HCT116 (cell line): ENCODE measurements at regions not wholly inside any gene's neighbourhood (a gene's known extent, or its start where the extent isn't known, plus 50 kb on each side); places are given as distances from the start of the nearest gene placed in this dataset.
"Not testable (repeated sequence)": the region's sequence is repeated elsewhere in the genome, so short reads cannot be mapped to it uniquely, and the experiment has no call there.

ENCODE experiments used
- ATAC-seq: fragments of 200-7000 bp; cut with Tn5 transposase; 2 replicates; pipeline ENCODE4 v1.9.1; 2020; ENCODE audit warnings: mild to moderate bottlenecking, moderate library complexity
- BruUV-seq: library from RNA; stranded (reverse); fragments of 400-500 nt; replicated peaks from 2 replicates; lab custom pipeline; 2021; lab: Mats Ljungman, UMichigan
- CTCF ChIA-PET: fragments of 300-600 bp; sonication (Branson Sonifier 250); formaldehyde crosslinking; loops from one replicate; lab custom pipeline; 2021; ENCODE audit warnings: antibody characterized with exemption; lab: Charles Lee
- POLR2A ChIA-PET: fragments of 300-600, 350-600 bp; sonication (Branson Sonifier 250); formaldehyde crosslinking; loops from one replicate; lab custom pipeline; 2021; ENCODE audit warnings: antibody characterized with exemption; lab: Charles Lee
- RAD21 ChIA-PET, 2 experiments: fragments of 300-600 bp; sonication (Branson Sonifier 250); formaldehyde crosslinking; loops; one replicate each; lab custom pipeline; 2023; ENCODE audit warnings: low total read pairs in 2 of 2; ENCODE audit not compliant: uncharacterized antibody in 2 of 2, unreplicated experiment in 2 of 2, low non-redundant PET in 1 of 2; lab: Charles Lee
- DNase-seq: peaks from one replicate; pipeline ENCODE4 v3.0.0-alpha.2; 2010; ENCODE audit warnings: low read depth, low spot score
- H2AFZ ChIP-seq: fragments of 200-600 bp; shearing (Covaris generic), sonication (generic); 2 replicates; pipeline ENCODE4 v1.6.1; 2017; ENCODE audit warnings: low read depth, mixed run types, mixed read lengths, antibody characterized with exemption, low read length; ENCODE audit not compliant: poor library complexity, severe bottlenecking
- H3K27ac ChIP-seq: 2 replicates; pipeline ENCODE4 v1.5.1; 2012; ENCODE audit warnings: low read depth, low read length
- H3K27me3 ChIP-seq: fragments of 200-600 bp; sonication (generic); 2 replicates; pipeline ENCODE4 v1.6.1; 2016; ENCODE audit warnings: mixed run types, low read length, mixed read lengths; ENCODE audit not compliant: insufficient read depth
- H3K36me3 ChIP-seq, 2 experiments: fragments of 200-500 bp in 1 of 2; fragments of 200-600 bp in 1 of 2; sonication (Bioruptor generic) in 1 of 2; sonication (generic) in 1 of 2; 2 replicates each; pipeline versions ENCODE4 v1.5.1 to v1.6.1; 2014 to 2016; ENCODE audit warnings: low read length in 2 of 2, inconsistent platforms in 1 of 2, mixed read lengths in 1 of 2, mixed run types in 1 of 2; ENCODE audit not compliant: insufficient read depth in 2 of 2, control insufficient read depth in 1 of 2
- H3K4me1 ChIP-seq, 2 experiments: fragments of 200-600 bp in 1 of 2; sonication (generic) in 1 of 2; 2 replicates each; pipeline versions ENCODE4 v1.5.1 to v1.6.1; 2012 to 2017; ENCODE audit warnings: low read length in 2 of 2, inconsistent platforms in 1 of 2, mild to moderate bottlenecking in 1 of 2, mixed read lengths in 1 of 2, mixed run types in 1 of 2, moderate library complexity in 1 of 2; ENCODE audit not compliant: insufficient read depth in 2 of 2, control insufficient read depth in 1 of 2
- H3K4me2 ChIP-seq: fragments of 200-600 bp; sonication (generic); 2 replicates; pipeline ENCODE4 v1.6.1; 2017; ENCODE audit warnings: mixed run types, low read length, mixed read lengths
- H3K4me3 ChIP-seq, 2 experiments: fragments of 200-600 bp in 1 of 2; sonication (generic) in 1 of 2; replicated peaks in 1 of 2; 2 replicates each; pipeline ENCODE4 v1.5.1; 2011 to 2016; ENCODE audit warnings: low read length in 2 of 2, control low read depth in 1 of 2, low read depth in 1 of 2, mild to moderate bottlenecking in 1 of 2, mixed read lengths in 1 of 2, mixed run types in 1 of 2
- H3K79me2 ChIP-seq: fragments of 200-600 bp; sonication (generic); 2 replicates; pipeline ENCODE4 v1.6.1; 2017; ENCODE audit warnings: mild to moderate bottlenecking, mixed run types, low read length, moderate library complexity, mixed read lengths; ENCODE audit not compliant: insufficient read depth
- H3K9ac ChIP-seq: fragments of 200-600 bp; sonication (generic); 2 replicates; pipeline ENCODE4 v1.6.1; 2016; ENCODE audit warnings: low read length, mixed read lengths
- H3K9me2 ChIP-seq: fragments of 200-600 bp; sonication (generic), shearing (Covaris generic); 2 replicates; pipeline ENCODE4 v1.6.1; 2017; ENCODE audit warnings: mixed run types, mild to moderate bottlenecking, moderate library complexity; ENCODE audit not compliant: insufficient read depth
- H3K9me3 ChIP-seq, 2 experiments: fragments of 200-500 bp in 1 of 2; fragments of 200-600 bp in 1 of 2; sonication (Bioruptor generic) in 1 of 2; sonication (generic) in 1 of 2; 2 replicates each; pipeline ENCODE4 v1.6.1; 2014 to 2017; ENCODE audit warnings: low read length in 2 of 2, mixed read lengths in 2 of 2, inconsistent platforms in 1 of 2, low read depth in 1 of 2, mild to moderate bottlenecking in 1 of 2, mixed run types in 1 of 2, moderate library complexity in 1 of 2; ENCODE audit not compliant: control insufficient read depth in 1 of 2, insufficient read depth in 1 of 2
- H4K20me1 ChIP-seq: fragments of 200-600 bp; sonication (generic), shearing (Covaris generic); 2 replicates; pipeline ENCODE4 v1.6.1; 2017; ENCODE audit warnings: mixed run types, mild to moderate bottlenecking, moderate library complexity; ENCODE audit not compliant: insufficient read depth
- CEBPB ChIP-seq: IDR thresholded peaks from 2 replicates; pipeline ENCODE4 v1.6.1; 2012; ENCODE audit warnings: low read depth
- EGR1 ChIP-seq: IDR thresholded peaks from 2 replicates; pipeline ENCODE4 v1.6.1; 2012; ENCODE audit warnings: low read depth
- ELF1 ChIP-seq: IDR thresholded peaks from 2 replicates; pipeline ENCODE4 v1.6.1; 2012; ENCODE audit warnings: low read depth, borderline replicate concordance
- EZH2 ChIP-seq: fragments of 200-600 bp; sonication (generic); IDR thresholded peaks from 2 replicates; pipeline ENCODE4 v1.6.1; 2017; ENCODE audit warnings: antibody characterized with exemption, mixed run types
- EZH2phosphoT487 ChIP-seq: fragments of 200-600 bp; IDR thresholded peaks from 2 replicates; pipeline ENCODE4 v1.6.1; 2018; ENCODE audit warnings: antibody characterized with exemption, borderline replicate concordance
- FOSL1 ChIP-seq: IDR thresholded peaks from 2 replicates; pipeline ENCODE4 v1.6.1; 2012; ENCODE audit warnings: low read depth
- JUND ChIP-seq: IDR thresholded peaks from 2 replicates; pipeline ENCODE4 v1.6.1; 2012
- POLR2A ChIP-seq: IDR thresholded peaks from 2 replicates; pipeline ENCODE4 v1.7.0; 2011; ENCODE audit warnings: borderline replicate concordance; ENCODE audit not compliant: insufficient read depth, insufficient read length; ENCODE audit errors: extremely low read depth
- POLR2AphosphoS5 ChIP-seq: IDR thresholded peaks from 2 replicates; pipeline ENCODE4 v1.6.1; 2011; ENCODE audit warnings: mild to moderate bottlenecking, low read depth, low read length, moderate library complexity
- RAD21 ChIP-seq: IDR thresholded peaks from 2 replicates; pipeline ENCODE4 v1.6.1; 2012; ENCODE audit warnings: low read depth, mild to moderate bottlenecking
- REST ChIP-seq: IDR thresholded peaks from 2 replicates; pipeline ENCODE4 v1.6.1; 2012; ENCODE audit warnings: low read depth
- SIN3A ChIP-seq: IDR thresholded peaks from 2 replicates; pipeline ENCODE4 v1.6.1; 2012; ENCODE audit warnings: low read depth
- SP1 ChIP-seq: IDR thresholded peaks from 2 replicates; pipeline ENCODE4 v1.6.1; 2012; ENCODE audit warnings: low read depth
- SRF ChIP-seq: IDR thresholded peaks from 2 replicates; pipeline ENCODE4 v1.6.1; 2012; ENCODE audit warnings: low read depth
- TCF7L2 ChIP-seq: IDR thresholded peaks from 2 replicates; pipeline ENCODE4 v1.7.0; 2011; ENCODE audit warnings: borderline replicate concordance, inconsistent platforms; ENCODE audit not compliant: insufficient read depth, insufficient read length; ENCODE audit errors: extremely low read depth
- YY1 ChIP-seq: IDR thresholded peaks from 2 replicates; pipeline ENCODE4 v1.6.1; 2011; ENCODE audit warnings: low read length, low read depth, moderate library complexity, mild to moderate bottlenecking; ENCODE audit not compliant: insufficient replicate concordance; ENCODE audit errors: extremely low read depth
- ZFX ChIP-seq: fragments of 450-650 bp; IDR thresholded peaks from 2 replicates; pipeline ENCODE4 v1.6.1; 2017
- ZNF274 ChIP-seq: fragments of 200-500 bp; sonication (Bioruptor generic); IDR thresholded peaks from 2 replicates; pipeline ENCODE4 v1.6.1; 2014; ENCODE audit warnings: mild to moderate bottlenecking, low read depth, low read length, inconsistent platforms
- intact Hi-C: fragments of 100-400 bp; cut with micrococcal nuclease; formaldehyde crosslinking; loops from 2 replicates; pipeline ENCODE4 v1.10.0; 2022
- TF ChIP-seq, protein P1 (sequence below), 3 experiments: fragments of 200-600 bp in 1 of 3; sonication (generic) in 1 of 3; IDR thresholded peaks in 2 of 3; conservative IDR thresholded peaks in 1 of 3; 2 replicates each; pipeline ENCODE4 v1.5.1; 2012 to 2017; ENCODE audit warnings: low read depth in 2 of 3, low read length in 2 of 3, antibody characterized with exemption in 1 of 3, borderline replicate concordance in 1 of 3, control low read depth in 1 of 3, mild to moderate bottlenecking in 1 of 3, mixed read lengths in 1 of 3, mixed run types in 1 of 3, moderate library complexity in 1 of 3; ENCODE audit not compliant: insufficient read depth in 1 of 3

DNA sequence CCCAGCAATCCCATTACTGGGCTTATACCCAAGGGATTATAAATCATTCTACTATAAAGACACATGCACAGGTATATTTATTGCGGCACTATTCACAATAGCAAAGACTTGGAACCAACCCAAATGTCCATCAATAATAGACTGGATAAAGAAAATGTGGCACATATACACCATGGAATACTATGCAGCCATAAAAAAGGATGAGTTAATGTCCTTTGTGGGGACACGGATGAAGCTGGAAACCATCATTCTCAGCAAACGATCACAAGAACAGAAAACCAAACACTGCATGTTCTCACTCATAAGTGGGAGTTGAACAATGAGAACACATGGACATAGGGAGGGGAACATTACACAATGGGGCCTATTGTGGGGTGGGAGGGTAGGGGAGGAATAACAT lies 224.4 kb upstream of the SERP2 start:
- H3K27me3 ChIP-seq, BruUV-seq, H3K36me3 ChIP-seq, H3K4me2 ChIP-seq, H3K79me2 ChIP-seq, H3K4me1 ChIP-seq, DNase-seq, H3K9ac ChIP-seq, RAD21 ChIA-PET, H2AFZ ChIP-seq, H3K9me2 ChIP-seq, H3K9me3 ChIP-seq, H3K27ac ChIP-seq, H3K4me3 ChIP-seq, ATAC-seq, H4K20me1 ChIP-seq, intact Hi-C loops, CTCF ChIA-PET: not testable (repeated sequence)
- POLR2A ChIA-PET, result interaction anchor here (1.6 kb wide), 1 partner anchor 288 kb away, joined by 4 read pairs; no protein-coding TSS in a partner anchor

GRCh38 chr13:44149821-44150220 lies 223.8 kb upstream of the SERP2 start:
- BruUV-seq, result no TSS peak
- POLR2A ChIA-PET, result no interaction called here

More at GRCh38 chr13:44149821-44150220, 223.8 kb upstream of the SERP2 start:
- H3K79me2 ChIP-seq, result no peaks in the 10 kb centered on the region
- H3K27me3 ChIP-seq, result no peaks in the 10 kb centered on the region
- H3K9ac ChIP-seq, result no peak overlapping the region
- no peak overlapping the region for H3K4me3 ChIP-seq
- H3K4me2 ChIP-seq, result no peak overlapping the region
- no peak for ATAC-seq
- intact Hi-C loops, result no loop called here
- no peak for DNase-seq
- no peak for TF ChIP-seq EZH2
- TF ChIP-seq YY1, result no peak
- TF ChIP-seq SP1, result no peak
- no peak for TF ChIP-seq POLR2A
- no peak for TF ChIP-seq ZFX
- no peak for TF ChIP-seq ELF1
- TF ChIP-seq POLR2AphosphoS5, result no peak
- TF ChIP-seq EZH2phosphoT487, result no peak
- TF ChIP-seq SIN3A, result no peak
- no peak for TF ChIP-seq ZNF274
- no peak for TF ChIP-seq FOSL1
- no peak for TF ChIP-seq RAD21
- TF ChIP-seq EGR1, result no peak
- TF ChIP-seq, protein P1, sequence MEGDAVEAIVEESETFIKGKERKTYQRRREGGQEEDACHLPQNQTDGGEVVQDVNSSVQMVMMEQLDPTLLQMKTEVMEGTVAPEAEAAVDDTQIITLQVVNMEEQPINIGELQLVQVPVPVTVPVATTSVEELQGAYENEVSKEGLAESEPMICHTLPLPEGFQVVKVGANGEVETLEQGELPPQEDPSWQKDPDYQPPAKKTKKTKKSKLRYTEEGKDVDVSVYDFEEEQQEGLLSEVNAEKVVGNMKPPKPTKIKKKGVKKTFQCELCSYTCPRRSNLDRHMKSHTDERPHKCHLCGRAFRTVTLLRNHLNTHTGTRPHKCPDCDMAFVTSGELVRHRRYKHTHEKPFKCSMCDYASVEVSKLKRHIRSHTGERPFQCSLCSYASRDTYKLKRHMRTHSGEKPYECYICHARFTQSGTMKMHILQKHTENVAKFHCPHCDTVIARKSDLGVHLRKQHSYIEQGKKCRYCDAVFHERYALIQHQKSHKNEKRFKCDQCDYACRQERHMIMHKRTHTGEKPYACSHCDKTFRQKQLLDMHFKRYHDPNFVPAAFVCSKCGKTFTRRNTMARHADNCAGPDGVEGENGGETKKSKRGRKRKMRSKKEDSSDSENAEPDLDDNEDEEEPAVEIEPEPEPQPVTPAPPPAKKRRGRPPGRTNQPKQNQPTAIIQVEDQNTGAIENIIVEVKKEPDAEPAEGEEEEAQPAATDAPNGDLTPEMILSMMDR (IDR thresholded peaks at IDR 0.05 in 2 of 3, conservative IDR thresholded peaks at IDR 0.05 in 1 of 3; ENCODE audit: borderline replicate concordance in 1 of 3, insufficient read depth in 1 of 3, low read depth in 2 of 3, low read length in 2 of 3), result no peak
- no peak for TF ChIP-seq REST
- TF ChIP-seq JUND, result no peak
- TF ChIP-seq CEBPB, result no peak
- TF ChIP-seq SRF, result no peak
- TF ChIP-seq TCF7L2, result no peak
- H3K27ac ChIP-seq, result no peak overlapping the region
- peaks cover 0 to 3% of the 10 kb centered on the region in 2 experiments; a peak in 1 of 4 replicates for H3K4me1 ChIP-seq
- no peaks in the 10 kb centered on the region for H3K9me3 ChIP-seq
- no peaks in the 10 kb centered on the region for H4K20me1 ChIP-seq
- no peaks in the 10 kb centered on the region for H3K36me3 ChIP-seq
- CTCF ChIA-PET, result no interaction called here
- H2AFZ ChIP-seq, result no peak overlapping the region
- RAD21 ChIA-PET, result no interaction called here
- no peaks in the 10 kb centered on the region for H3K9me2 ChIP-seq
